Thoracic aorta (tissue), 2 donors: ENCODE measurements at regions not wholly inside any gene's neighbourhood (a gene's known extent, or its start where the extent isn't known, plus 50 kb on each side); places are given as distances from the start of the nearest gene placed in this dataset.
"Not testable (repeated sequence)": the region's sequence is repeated elsewhere in the genome, so short reads cannot be mapped to it uniquely, and the experiment has no call there.

Experiments
- ATAC-seq: fragments of 150-250 bp; one replicate; pipeline ENCODE4 v1.8.0; 2017; ENCODE audit warnings: low read depth; ENCODE audit not compliant: insufficient number of reproducible peaks, low FRiP score
- DNase-seq: peaks from one replicate; pipeline ENCODE4 v3.0.0-alpha.2; 2020; ENCODE audit warnings: low spot score
- H3K27ac ChIP-seq, 2 donors: fragments of 200-600 bp; sonication (generic); 1 replicate in 1 of 2; 2 replicates in 1 of 2; pipeline ENCODE4 v1.5.1; 2016; ENCODE audit warnings: mild to moderate bottlenecking in 2 of 2, moderate library complexity in 2 of 2
- H3K27me3 ChIP-seq: fragments of 200-600 bp; sonication (generic); replicated peaks from 2 replicates; pipeline ENCODE4 v1.6.0; 2016; ENCODE audit warnings: mild to moderate bottlenecking; ENCODE audit not compliant: insufficient read depth
- H3K36me3 ChIP-seq: fragments of 200-600 bp; sonication (generic); one replicate; pipeline ENCODE4 v1.5.1; 2016
- H3K4me1 ChIP-seq, 2 donors: fragments of 200-600 bp; sonication (generic); 1 replicate in 1 of 2; 2 replicates in 1 of 2; pipeline versions ENCODE4 v1.5.1 to v1.6.0; 2016; ENCODE audit warnings: low read depth in 2 of 2, mild to moderate bottlenecking in 1 of 2; ENCODE audit not compliant: control insufficient read depth in 1 of 2
- H3K4me3 ChIP-seq: fragments of 200-600 bp; sonication (generic); 2 replicates; pipeline ENCODE4 v1.5.1; 2016; ENCODE audit warnings: mild to moderate bottlenecking
- H3K9me3 ChIP-seq: fragments of 200-600 bp; sonication (generic); 2 replicates; pipeline ENCODE4 v1.5.1; 2016
- CTCF ChIP-seq: fragments of 200-600 bp; sonication (generic); IDR thresholded peaks from one replicate; pipeline ENCODE4 v1.5.1; 2019; ENCODE audit warnings: antibody characterized with exemption

- TF ChIP-seq CTCF, result no peak
- no peak overlapping the region for H3K27ac ChIP-seq
- H3K36me3 ChIP-seq, result no peaks in the 10 kb centered on the region
- H3K9me3 ChIP-seq, result no peaks in the 10 kb centered on the region
- no peaks in the 10 kb centered on the region for H3K4me1 ChIP-seq
- H3K27me3 ChIP-seq, result no peaks in the 10 kb centered on the region
- no peak for ATAC-seq
- H3K4me3 ChIP-seq, result no peak overlapping the region
- DNase-seq, result no peak
Measured at GRCh38 chr14:104419865-104420505, 159.6 kb upstream of the C14orf180 start.

- H3K36me3 ChIP-seq, H3K27ac ChIP-seq, H3K27me3 ChIP-seq, H3K4me1 ChIP-seq, H3K4me3 ChIP-seq, ATAC-seq, H3K9me3 ChIP-seq, DNase-seq: not testable (repeated sequence)
Measured at GRCh38 chr14:104420523-104420922, 159.0 kb upstream of the C14orf180 start.

GRCh38 chr14:104420990-104421389 lies 158.6 kb upstream of the C14orf180 start:
- H3K27me3 ChIP-seq, result no peaks in the 10 kb centered on the region
- H3K27ac ChIP-seq, result no peak overlapping the region
- TF ChIP-seq CTCF, result no peak
- no peak overlapping the region for H3K4me3 ChIP-seq
- no peaks in the 10 kb centered on the region for H3K9me3 ChIP-seq
- ATAC-seq (no peak), DNase-seq (no peak)
- no peaks in the 10 kb centered on the region for H3K4me1 ChIP-seq
- H3K36me3 ChIP-seq, result no peaks in the 10 kb centered on the region

- DNase-seq (no peak), ATAC-seq (no peak)
- Histone ChIP-seq H3K36me3 (no peaks in the 10 kb centered on the region), H3K9me3 (no peaks in the 10 kb centered on the region), H3K4me1 (no peaks in the 10 kb centered on the region), H3K27ac (no peak overlapping the region), H3K27me3 (no peaks in the 10 kb centered on the region), H3K4me3 (no peak overlapping the region)
- TF ChIP-seq CTCF, result no peak
Measured at GRCh38 chr14:104421401-104421821, 158.2 kb upstream of the C14orf180 start.

GRCh38 chr14:104421892-104422828 lies 157.4 kb upstream of the C14orf180 start:
- Histone ChIP-seq H3K4me3 (no peak overlapping the region), H3K27me3 (no peaks in the 10 kb centered on the region), H3K36me3 (no peaks in the 10 kb centered on the region), H3K27ac (no peak overlapping the region), H3K4me1 (no peaks in the 10 kb centered on the region), H3K9me3 (no peaks in the 10 kb centered on the region)
- no peak for DNase-seq
- no peak for TF ChIP-seq CTCF
- no peak for ATAC-seq
